GM10266 (cell line): ENCODE measurements at regions not wholly inside any gene's neighbourhood (a gene's known extent, or its start where the extent isn't known, plus 50 kb on each side); places are given as distances from the start of the nearest gene placed in this dataset.

Experiments used
- DNase-seq: peaks from one replicate; pipeline ENCODE4 v3.0.0; 2012; ENCODE audit errors: extremely low spot score
- TF ChIP-seq, protein P1 (sequence below): IDR thresholded peaks from 2 replicates; pipeline ENCODE4 v1.5.1; 2012; ENCODE audit warnings: mild to moderate bottlenecking, low read depth; ENCODE audit not compliant: control insufficient read depth, insufficient read depth; ENCODE audit errors: missing control alignments

- TF ChIP-seq, protein P1, sequence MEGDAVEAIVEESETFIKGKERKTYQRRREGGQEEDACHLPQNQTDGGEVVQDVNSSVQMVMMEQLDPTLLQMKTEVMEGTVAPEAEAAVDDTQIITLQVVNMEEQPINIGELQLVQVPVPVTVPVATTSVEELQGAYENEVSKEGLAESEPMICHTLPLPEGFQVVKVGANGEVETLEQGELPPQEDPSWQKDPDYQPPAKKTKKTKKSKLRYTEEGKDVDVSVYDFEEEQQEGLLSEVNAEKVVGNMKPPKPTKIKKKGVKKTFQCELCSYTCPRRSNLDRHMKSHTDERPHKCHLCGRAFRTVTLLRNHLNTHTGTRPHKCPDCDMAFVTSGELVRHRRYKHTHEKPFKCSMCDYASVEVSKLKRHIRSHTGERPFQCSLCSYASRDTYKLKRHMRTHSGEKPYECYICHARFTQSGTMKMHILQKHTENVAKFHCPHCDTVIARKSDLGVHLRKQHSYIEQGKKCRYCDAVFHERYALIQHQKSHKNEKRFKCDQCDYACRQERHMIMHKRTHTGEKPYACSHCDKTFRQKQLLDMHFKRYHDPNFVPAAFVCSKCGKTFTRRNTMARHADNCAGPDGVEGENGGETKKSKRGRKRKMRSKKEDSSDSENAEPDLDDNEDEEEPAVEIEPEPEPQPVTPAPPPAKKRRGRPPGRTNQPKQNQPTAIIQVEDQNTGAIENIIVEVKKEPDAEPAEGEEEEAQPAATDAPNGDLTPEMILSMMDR = no peak
These were observed 147.4 kb downstream of the CXCL12 start for GRCh38 chr10:44237364-44238049.

DNA sequence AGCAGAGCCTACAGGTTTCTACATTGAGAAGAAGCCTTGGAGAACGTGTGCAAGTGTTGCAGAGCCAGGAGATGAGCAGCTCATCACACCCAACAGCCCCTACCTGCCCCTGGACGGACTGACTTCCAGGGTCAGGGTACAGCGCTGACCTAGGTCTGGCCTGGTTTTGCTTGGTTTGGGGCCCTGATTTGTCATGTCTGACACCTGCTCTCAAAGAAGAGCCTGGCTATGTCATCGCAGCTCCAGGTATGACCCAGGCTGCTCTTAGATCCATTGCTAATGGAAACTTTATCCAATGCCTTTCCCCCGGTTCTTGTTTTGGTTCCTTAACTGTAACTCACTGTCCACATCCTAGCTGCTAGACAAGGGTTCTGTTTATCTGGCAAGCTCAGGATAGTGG, 149.5 kb downstream of the CXCL12 start:
- DNase-seq = no peak
- TF ChIP-seq, protein P1 = no peak

More at GRCh38 chr10:44237364-44238049, 147.4 kb downstream of the CXCL12 start:
- DNase-seq = no peak

DNA sequence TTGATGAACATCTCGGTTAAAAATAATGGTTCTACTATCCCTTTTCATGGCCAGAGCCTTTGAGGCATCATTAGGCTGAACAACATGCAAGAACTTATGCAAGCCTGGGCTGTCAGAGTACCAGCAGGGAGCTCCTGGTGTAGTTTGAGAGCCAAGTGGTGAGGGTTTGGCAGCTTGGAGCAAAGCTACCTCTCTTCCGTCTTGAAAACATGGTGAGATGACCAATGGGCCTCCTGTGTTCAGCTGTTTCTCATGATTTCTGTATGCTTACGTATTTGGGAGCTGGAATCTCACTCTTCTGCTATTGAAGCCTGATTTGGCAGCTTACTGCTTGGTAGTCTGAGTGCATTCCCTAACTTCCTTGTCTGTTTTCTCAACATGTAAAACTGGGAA, 150.4 kb downstream of the CXCL12 start:
- TF ChIP-seq, protein P1 = no peak
- no peak for DNase-seq

GRCh38 chr10:44233561-44234482, 151.1 kb downstream of the CXCL12 start:
- DNase-seq = no peak
- TF ChIP-seq, protein P1 = no peak

DNA sequence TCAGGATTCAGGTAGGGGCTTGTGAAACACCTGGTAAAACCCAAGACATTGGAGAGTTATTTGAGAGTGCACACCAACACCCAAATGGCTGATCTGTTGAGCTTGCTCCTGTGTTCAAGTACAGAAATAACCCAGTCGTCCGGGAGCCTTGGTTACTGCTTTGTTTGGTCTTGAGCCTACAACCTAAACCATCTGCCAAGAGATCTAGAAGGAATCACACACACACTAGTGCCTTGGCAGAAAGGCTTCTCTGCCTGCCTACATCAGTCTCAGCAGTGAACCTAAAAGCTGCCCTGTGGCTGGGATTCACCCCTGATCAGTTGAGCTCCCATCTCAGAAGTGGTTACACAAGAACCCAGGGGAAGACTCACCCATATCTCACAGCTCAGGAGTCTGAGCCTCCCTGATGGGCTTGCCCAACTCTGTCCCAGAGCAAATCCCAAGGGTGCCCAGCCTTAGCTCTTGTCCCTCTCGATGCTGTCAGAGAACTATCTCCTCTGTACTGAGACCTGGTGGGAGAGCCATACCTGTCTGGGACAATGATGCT, 167.6 kb downstream of the CXCL12 start:
- DNase-seq = no peak
- TF ChIP-seq, protein P1 = no peak

DNA sequence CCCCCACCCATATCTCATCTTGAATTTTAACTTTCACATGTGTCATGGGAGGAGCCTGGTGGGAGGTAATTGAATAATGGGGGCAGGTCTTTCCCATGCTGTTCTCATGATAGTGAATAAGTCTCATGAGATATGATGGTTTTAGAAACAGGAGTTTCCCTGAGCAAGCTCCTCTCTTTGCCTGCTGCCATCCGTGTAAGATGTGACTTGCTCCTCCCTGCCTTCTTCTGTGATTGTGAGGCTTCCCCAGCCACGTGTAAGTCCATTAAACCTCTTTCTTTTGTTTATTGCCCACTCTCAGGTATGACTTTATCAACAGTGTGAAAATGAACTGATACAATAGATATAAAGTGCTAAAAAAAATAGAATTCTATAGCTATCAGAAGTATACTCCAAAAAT, 168.8 kb downstream of the CXCL12 start:
- DNase-seq = no peak
- TF ChIP-seq, protein P1 = no peak
